WTC11 (cell line): ENCODE measurements at regions not wholly inside any gene's neighbourhood (a gene's known extent, or its start where the extent isn't known, plus 50 kb on each side); places are given as distances from the start of the nearest gene placed in this dataset.

Experiments used
- ATAC-seq: fragments of 200-7000 bp; cut with Tn5 transposase; 2 replicates; pipeline ENCODE4 v1.10.0; 2021; ENCODE audit warnings: mild to moderate bottlenecking, moderate library complexity
- CTCF ChIA-PET: fragments of 300-600 bp; sonication (Branson Sonifier 250); formaldehyde crosslinking; loops from one replicate; lab custom pipeline; 2021; ENCODE audit warnings: antibody characterized with exemption; lab: Charles Lee
- POLR2A ChIA-PET: fragments of 350-600 bp; sonication (Branson Sonifier 250); formaldehyde crosslinking; loops from one replicate; lab custom pipeline; 2021; ENCODE audit warnings: antibody characterized with exemption; lab: Charles Lee
- DNase-seq: peaks from one replicate; pipeline ENCODE4 v3.0.0; 2021; ENCODE audit warnings: low spot score
- H3K27ac Mint-ChIP-seq: 2 replicates; pipeline ENCODE4 v1.8.0; 2021; ENCODE audit warnings: mixed read lengths
- H3K27me3 Mint-ChIP-seq: 2 replicates; pipeline ENCODE4 v1.8.0; 2021; ENCODE audit warnings: low read depth, mild to moderate bottlenecking, moderate library complexity, mixed read lengths
- H3K36me3 Mint-ChIP-seq: 2 replicates; pipeline ENCODE4 v1.8.0; 2021; ENCODE audit warnings: mixed read lengths
- H3K4me1 Mint-ChIP-seq: 2 replicates; pipeline ENCODE4 v1.8.0; 2022; ENCODE audit warnings: mixed read lengths
- H3K4me3 Mint-ChIP-seq: 2 replicates; pipeline ENCODE4 v1.8.0; 2021; ENCODE audit warnings: mild to moderate bottlenecking, moderate library complexity, mixed read lengths
- H3K9me3 Mint-ChIP-seq: 2 replicates; pipeline ENCODE4 v1.8.0; 2021; ENCODE audit warnings: mixed read lengths
- CREM ChIP-seq: sonication (generic); formaldehyde crosslinking; IDR thresholded peaks from 2 replicates; pipeline ENCODE4 v1.8.1; 2022; ENCODE audit warnings: mild to moderate bottlenecking, missing genetic modification reagents, moderate library complexity
- ELF4 ChIP-seq: sonication (generic); formaldehyde crosslinking; IDR thresholded peaks from 2 replicates; pipeline ENCODE4 v1.8.1; 2022; ENCODE audit warnings: low read depth, mild to moderate bottlenecking, moderate library complexity, missing genetic modification reagents
- FOXJ3 ChIP-seq: sonication (generic); formaldehyde crosslinking; IDR thresholded peaks from 2 replicates; pipeline ENCODE4 v1.9.0; 2021; ENCODE audit warnings: missing genetic modification reagents, mild to moderate bottlenecking, borderline replicate concordance
- FOXP1 ChIP-seq: sonication (generic); formaldehyde crosslinking; IDR thresholded peaks from 2 replicates; pipeline ENCODE4 v1.8.0; 2022; ENCODE audit warnings: missing genetic modification reagents, mild to moderate bottlenecking, moderate library complexity, borderline replicate concordance
- GABPB1 ChIP-seq: sonication (generic); formaldehyde crosslinking; IDR thresholded peaks from 2 replicates; pipeline ENCODE4 v1.8.1; 2023; ENCODE audit warnings: mild to moderate bottlenecking, missing genetic modification reagents
- HMGA2 ChIP-seq: fragments of 250-450 bp; sonication (Bioruptor Pico); IDR thresholded peaks from 2 replicates; pipeline ENCODE4 v1.4.0; 2021; ENCODE audit warnings: mild to moderate bottlenecking, moderate library complexity
- OVOL2 ChIP-seq: fragments of 250-450 bp; sonication (Bioruptor Pico); IDR thresholded peaks from 2 replicates; pipeline ENCODE4 v1.9.0; 2021; ENCODE audit warnings: mild to moderate bottlenecking, borderline replicate concordance
- TCF7 ChIP-seq: sonication (generic); formaldehyde crosslinking; IDR thresholded peaks from 2 replicates; pipeline ENCODE4 v1.8.0; 2022; ENCODE audit warnings: mild to moderate bottlenecking, low read depth, missing genetic modification reagents, moderate library complexity
- ZNF121 ChIP-seq: sonication (generic); formaldehyde crosslinking; IDR thresholded peaks from 2 replicates; pipeline ENCODE4 v1.8.0; 2023; ENCODE audit warnings: missing genetic modification reagents
- ZNF423 ChIP-seq: fragments of 250-450 bp; sonication (Bioruptor Pico); IDR thresholded peaks from 2 replicates; pipeline ENCODE4 v2.1.2; 2022; ENCODE audit warnings: mild to moderate bottlenecking, moderate library complexity
- TF ChIP-seq, protein P1 (sequence below): sonication (generic); formaldehyde crosslinking; conservative IDR thresholded peaks from 2 replicates; pipeline ENCODE4 v1.8.1; 2022; ENCODE audit warnings: mild to moderate bottlenecking, missing genetic modification reagents
- TF ChIP-seq, protein P2 (sequence below): sonication (generic); formaldehyde crosslinking; IDR thresholded peaks from 2 replicates; pipeline ENCODE4 v1.8.1; 2022; ENCODE audit warnings: missing genetic modification reagents, borderline replicate concordance
- TF ChIP-seq, protein P3 (sequence below): sonication (generic); formaldehyde crosslinking; IDR thresholded peaks from 2 replicates; pipeline ENCODE4 v1.8.1; 2022; ENCODE audit warnings: low read depth, mild to moderate bottlenecking, moderate library complexity, missing genetic modification reagents, borderline replicate concordance
- TF ChIP-seq, protein P4 (sequence below): fragments of 250-450 bp; sonication (Bioruptor Pico); IDR thresholded peaks from 2 replicates; pipeline ENCODE4 v1.9.0; 2021; ENCODE audit warnings: mild to moderate bottlenecking
- TF ChIP-seq, protein P5 (sequence below): fragments of 250-450 bp; sonication (Bioruptor Pico); IDR thresholded peaks from 2 replicates; pipeline ENCODE4 v1.9.0; 2021; ENCODE audit warnings: mild to moderate bottlenecking
- TF ChIP-seq, protein P6 (sequence below): sonication (generic); formaldehyde crosslinking; IDR thresholded peaks from 2 replicates; pipeline ENCODE4 v1.8.0; 2022; ENCODE audit warnings: mild to moderate bottlenecking, missing genetic modification reagents
- TF ChIP-seq, protein P7 (sequence below): fragments of 250-450 bp; sonication (Bioruptor Pico); IDR thresholded peaks from 2 replicates; pipeline ENCODE4 v1.9.0; 2021; ENCODE audit warnings: moderate library complexity, mild to moderate bottlenecking, inconsistent platforms, borderline replicate concordance
- TF ChIP-seq, protein P8 (sequence below): sonication (generic); formaldehyde crosslinking; IDR thresholded peaks from 2 replicates; pipeline ENCODE4 v1.8.1; 2023; ENCODE audit warnings: mild to moderate bottlenecking, missing genetic modification reagents, moderate library complexity
- TF ChIP-seq, protein P9 (sequence below): sonication (generic); formaldehyde crosslinking; IDR thresholded peaks from 2 replicates; pipeline ENCODE4 v1.8.1; 2022; ENCODE audit warnings: mild to moderate bottlenecking, moderate library complexity, missing genetic modification reagents

DNA sequence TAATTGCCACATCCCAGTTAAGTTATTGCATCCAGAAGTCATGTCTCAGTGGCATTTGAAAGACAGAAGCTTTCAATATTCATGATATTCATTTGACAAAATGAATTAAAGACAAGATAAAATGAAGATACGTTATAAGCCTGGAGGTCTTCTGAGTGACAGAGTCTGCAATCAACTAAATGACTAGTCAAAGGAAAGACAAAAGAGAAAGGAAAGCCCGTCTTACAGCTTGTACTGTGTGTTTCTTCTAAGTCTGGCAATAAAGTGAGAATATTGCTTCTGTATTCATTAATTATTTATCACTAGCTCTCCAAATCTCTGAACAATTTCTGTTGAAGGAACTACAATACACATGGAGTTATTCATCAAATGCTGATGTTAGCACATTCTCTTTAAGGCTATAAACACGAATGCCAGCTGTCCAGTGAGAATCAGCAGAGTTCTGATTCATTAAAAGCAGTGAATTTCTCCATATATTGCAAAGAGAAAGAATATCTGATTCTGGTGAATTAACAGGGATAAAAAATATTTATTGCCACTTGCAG is 70.7 kb downstream of the ATXN7L3B start (continued):
- TF ChIP-seq HMGA2 (CRISPR knock-in tag) = no peak
- no peak for TF ChIP-seq ELF4 (CRISPR knock-in tag)
- TF ChIP-seq, protein P1, sequence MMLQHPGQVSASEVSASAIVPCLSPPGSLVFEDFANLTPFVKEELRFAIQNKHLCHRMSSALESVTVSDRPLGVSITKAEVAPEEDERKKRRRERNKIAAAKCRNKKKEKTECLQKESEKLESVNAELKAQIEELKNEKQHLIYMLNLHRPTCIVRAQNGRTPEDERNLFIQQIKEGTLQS (CRISPR knock-in tag) = no peak
- no peak for TF ChIP-seq CREM (CRISPR knock-in tag)
- TF ChIP-seq ZNF423 (CRISPR knock-in tag) = no peak
- TF ChIP-seq, protein P2, sequence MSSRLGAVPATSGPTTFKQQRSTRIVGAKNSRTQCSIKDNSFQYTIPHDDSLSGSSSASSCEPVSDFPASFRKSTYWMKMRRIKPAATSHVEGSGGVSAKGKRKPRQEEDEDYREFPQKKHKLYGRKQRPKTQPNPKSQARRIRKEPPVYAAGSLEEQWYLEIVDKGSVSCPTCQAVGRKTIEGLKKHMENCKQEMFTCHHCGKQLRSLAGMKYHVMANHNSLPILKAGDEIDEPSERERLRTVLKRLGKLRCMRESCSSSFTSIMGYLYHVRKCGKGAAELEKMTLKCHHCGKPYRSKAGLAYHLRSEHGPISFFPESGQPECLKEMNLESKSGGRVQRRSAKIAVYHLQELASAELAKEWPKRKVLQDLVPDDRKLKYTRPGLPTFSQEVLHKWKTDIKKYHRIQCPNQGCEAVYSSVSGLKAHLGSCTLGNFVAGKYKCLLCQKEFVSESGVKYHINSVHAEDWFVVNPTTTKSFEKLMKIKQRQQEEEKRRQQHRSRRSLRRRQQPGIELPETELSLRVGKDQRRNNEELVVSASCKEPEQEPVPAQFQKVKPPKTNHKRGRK = no peak
- TF ChIP-seq GABPB1 (CRISPR knock-in tag) = no peak
- no peak for TF ChIP-seq FOXP1 (CRISPR knock-in tag)
- TF ChIP-seq TCF7 (CRISPR knock-in tag) = no peak
- TF ChIP-seq, protein P3, sequence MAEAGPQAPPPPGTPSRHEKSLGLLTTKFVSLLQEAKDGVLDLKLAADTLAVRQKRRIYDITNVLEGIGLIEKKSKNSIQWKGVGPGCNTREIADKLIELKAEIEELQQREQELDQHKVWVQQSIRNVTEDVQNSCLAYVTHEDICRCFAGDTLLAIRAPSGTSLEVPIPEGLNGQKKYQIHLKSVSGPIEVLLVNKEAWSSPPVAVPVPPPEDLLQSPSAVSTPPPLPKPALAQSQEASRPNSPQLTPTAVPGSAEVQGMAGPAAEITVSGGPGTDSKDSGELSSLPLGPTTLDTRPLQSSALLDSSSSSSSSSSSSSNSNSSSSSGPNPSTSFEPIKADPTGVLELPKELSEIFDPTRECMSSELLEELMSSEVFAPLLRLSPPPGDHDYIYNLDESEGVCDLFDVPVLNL = no peak
- TF ChIP-seq OVOL2 (CRISPR knock-in tag) = no peak
- TF ChIP-seq, protein P4, sequence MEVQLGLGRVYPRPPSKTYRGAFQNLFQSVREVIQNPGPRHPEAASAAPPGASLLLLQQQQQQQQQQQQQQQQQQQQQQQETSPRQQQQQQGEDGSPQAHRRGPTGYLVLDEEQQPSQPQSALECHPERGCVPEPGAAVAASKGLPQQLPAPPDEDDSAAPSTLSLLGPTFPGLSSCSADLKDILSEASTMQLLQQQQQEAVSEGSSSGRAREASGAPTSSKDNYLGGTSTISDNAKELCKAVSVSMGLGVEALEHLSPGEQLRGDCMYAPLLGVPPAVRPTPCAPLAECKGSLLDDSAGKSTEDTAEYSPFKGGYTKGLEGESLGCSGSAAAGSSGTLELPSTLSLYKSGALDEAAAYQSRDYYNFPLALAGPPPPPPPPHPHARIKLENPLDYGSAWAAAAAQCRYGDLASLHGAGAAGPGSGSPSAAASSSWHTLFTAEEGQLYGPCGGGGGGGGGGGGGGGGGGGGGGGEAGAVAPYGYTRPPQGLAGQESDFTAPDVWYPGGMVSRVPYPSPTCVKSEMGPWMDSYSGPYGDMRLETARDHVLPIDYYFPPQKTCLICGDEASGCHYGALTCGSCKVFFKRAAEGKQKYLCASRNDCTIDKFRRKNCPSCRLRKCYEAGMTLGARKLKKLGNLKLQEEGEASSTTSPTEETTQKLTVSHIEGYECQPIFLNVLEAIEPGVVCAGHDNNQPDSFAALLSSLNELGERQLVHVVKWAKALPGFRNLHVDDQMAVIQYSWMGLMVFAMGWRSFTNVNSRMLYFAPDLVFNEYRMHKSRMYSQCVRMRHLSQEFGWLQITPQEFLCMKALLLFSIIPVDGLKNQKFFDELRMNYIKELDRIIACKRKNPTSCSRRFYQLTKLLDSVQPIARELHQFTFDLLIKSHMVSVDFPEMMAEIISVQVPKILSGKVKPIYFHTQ (CRISPR knock-in tag) = no peak
- no peak for TF ChIP-seq FOXJ3 (CRISPR knock-in tag)
- TF ChIP-seq, protein P5, sequence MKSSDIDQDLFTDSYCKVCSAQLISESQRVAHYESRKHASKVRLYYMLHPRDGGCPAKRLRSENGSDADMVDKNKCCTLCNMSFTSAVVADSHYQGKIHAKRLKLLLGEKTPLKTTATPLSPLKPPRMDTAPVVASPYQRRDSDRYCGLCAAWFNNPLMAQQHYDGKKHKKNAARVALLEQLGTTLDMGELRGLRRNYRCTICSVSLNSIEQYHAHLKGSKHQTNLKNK (CRISPR knock-in tag) = no peak
- TF ChIP-seq ZNF121 = no peak

DNA sequence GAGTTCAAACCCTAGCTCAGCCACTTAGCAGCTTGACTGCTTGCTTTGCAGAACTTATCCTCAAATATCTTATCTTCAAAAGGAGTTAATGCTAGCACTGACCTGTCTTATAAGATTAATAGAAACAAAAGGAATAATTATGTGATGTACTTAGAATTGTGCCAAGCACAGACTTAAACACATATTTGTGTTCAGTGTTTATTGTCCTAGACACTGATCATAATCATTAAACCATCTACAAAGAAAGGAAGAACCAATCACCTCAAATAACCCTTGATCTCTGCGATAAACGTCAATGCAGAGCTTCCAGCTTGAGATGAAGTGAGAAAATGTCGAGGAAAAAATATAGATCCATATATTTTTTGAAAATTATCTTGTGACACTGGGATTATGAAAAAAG is 73.1 kb downstream of the ATXN7L3B start:
- H3K27ac Mint-ChIP-seq = no peak overlapping the region
- H3K36me3 Mint-ChIP-seq = no peaks in the 10 kb centered on the region
- ATAC-seq (no peak), DNase-seq (no peak)
- ChIA-PET CTCF (no interaction called here), POLR2A (no interaction called here)
- no peak overlapping the region for H3K4me3 Mint-ChIP-seq
- no peaks in the 10 kb centered on the region for H3K4me1 Mint-ChIP-seq
- H3K27me3 Mint-ChIP-seq = no peaks in the 10 kb centered on the region; the same call in 1 of the 2 replicates
- no peaks in the 10 kb centered on the region for H3K9me3 Mint-ChIP-seq
- TF ChIP-seq, protein P4 (CRISPR knock-in tag) = no peak
- TF ChIP-seq, protein P6, sequence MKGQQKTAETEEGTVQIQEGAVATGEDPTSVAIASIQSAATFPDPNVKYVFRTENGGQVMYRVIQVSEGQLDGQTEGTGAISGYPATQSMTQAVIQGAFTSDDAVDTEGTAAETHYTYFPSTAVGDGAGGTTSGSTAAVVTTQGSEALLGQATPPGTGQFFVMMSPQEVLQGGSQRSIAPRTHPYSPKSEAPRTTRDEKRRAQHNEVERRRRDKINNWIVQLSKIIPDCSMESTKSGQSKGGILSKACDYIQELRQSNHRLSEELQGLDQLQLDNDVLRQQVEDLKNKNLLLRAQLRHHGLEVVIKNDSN = no peak
- TF ChIP-seq, protein P7, sequence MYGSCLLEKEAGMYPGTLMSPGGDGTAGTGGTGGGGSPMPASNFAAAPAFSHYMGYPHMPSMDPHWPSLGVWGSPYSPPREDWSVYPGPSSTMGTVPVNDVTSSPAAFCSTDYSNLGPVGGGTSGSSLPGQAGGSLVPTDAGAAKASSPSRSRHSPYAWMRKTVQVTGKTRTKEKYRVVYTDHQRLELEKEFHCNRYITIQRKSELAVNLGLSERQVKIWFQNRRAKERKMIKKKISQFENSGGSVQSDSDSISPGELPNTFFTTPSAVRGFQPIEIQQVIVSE (CRISPR knock-in tag) = no peak
- TF ChIP-seq, protein P8, sequence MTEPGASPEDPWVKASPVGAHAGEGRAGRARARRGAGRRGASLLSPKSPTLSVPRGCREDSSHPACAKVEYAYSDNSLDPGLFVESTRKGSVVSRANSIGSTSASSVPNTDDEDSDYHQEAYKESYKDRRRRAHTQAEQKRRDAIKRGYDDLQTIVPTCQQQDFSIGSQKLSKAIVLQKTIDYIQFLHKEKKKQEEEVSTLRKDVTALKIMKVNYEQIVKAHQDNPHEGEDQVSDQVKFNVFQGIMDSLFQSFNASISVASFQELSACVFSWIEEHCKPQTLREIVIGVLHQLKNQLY (CRISPR knock-in tag) = no peak
- TF ChIP-seq, protein P9, sequence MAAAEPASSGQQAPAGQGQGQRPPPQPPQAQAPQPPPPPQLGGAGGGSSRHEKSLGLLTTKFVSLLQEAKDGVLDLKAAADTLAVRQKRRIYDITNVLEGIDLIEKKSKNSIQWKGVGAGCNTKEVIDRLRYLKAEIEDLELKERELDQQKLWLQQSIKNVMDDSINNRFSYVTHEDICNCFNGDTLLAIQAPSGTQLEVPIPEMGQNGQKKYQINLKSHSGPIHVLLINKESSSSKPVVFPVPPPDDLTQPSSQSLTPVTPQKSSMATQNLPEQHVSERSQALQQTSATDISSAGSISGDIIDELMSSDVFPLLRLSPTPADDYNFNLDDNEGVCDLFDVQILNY = no peak
- no peak for TF ChIP-seq ELF4 (CRISPR knock-in tag)
